GM21529 (cell line): ENCODE measurements at regions not wholly inside any gene's neighbourhood (a gene's known extent, or its start where the extent isn't known, plus 50 kb on each side); places are given as distances from the start of the nearest gene placed in this dataset.
"Not testable (repeated sequence)": the region's sequence is repeated elsewhere in the genome, so short reads cannot be mapped to it uniquely, and the experiment has no call there.

Experiments
- ATAC-seq: cut with Tn5 transposase; IDR thresholded peaks from one replicate; pipeline ENCODE4 v1.9.1; 2021; ENCODE audit not compliant: unreplicated experiment

- no peak for ATAC-seq
Observed at GRCh38 chr13:109981000-109981399, 194.6 kb upstream of the IRS2 start.

DNA sequence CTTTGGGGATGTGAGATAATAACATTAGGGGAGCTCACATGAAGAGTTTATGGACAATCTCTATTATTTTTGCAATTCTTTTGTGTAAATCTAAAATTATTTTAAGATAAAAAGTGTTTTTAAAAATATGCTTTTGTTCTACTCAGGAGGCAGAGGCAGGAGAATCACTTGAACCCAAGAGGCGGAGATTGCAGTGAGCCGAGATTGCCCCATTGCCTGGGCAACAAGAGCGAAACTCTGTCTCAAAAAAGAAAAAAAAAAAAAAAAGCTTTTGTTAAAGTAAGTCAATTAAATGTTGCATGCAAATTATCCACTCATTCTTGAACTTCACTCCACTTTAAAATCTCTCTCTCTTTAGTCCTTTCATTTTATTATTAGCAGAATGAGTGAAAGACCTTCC lies 193.3 kb upstream of the IRS2 start:
- not testable (repeated sequence) for ATAC-seq

DNA sequence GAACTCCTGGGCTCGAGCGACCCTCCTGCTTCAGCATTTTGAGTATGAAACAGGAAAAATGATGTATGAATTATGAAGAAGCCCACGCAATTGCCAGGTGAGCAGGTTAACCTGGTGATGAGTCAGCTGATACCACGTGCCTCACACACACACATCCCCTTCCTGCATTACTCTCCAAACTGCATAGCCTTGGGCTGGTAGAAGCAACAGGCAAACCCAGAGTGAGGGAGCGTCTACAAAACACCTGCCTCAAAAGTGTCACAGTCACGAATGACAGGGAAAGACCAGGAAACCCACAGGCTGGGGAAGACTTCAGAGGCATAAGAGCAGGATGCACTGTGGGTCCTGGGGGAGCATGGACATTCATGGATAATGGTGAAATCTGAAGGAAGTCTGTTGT lies 192.8 kb upstream of the IRS2 start:
- no peak for ATAC-seq

DNA sequence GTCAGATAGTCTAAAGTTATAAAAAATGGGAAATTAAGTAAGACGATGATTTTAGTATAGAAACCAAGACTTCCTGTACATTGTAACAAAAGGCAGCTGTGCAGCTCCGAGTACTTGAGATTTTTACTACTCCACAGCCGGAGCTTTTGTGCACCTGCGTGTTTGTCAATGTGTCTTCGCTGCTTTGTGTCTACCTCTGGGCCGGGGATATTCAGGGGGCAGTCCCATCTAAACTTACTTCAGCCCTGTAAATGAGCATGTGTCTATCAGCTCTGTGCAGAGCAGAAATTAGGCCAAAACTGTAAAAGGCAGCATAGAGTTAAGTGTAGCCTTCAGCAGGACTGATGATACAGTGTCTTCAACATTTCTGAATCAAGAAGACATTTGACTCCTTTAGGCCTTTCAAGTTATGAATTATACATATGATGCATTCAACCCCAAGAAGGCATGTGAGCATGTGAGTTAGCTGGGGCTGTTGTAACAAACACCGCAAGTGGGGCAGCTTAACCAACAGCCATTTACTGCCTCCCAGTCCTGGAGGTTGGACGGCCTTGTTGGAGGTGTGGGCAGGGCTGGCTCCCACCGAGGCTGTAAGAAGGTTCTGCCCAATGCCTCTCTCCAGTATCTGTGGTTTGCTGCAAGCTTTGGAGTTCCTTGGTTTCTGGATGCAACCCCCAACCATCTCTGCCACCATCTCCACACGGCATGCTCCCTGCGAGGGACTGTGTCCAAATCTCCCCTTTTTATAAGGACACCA lies 191.0 kb upstream of the IRS2 start:
- ATAC-seq, result no peak

DNA sequence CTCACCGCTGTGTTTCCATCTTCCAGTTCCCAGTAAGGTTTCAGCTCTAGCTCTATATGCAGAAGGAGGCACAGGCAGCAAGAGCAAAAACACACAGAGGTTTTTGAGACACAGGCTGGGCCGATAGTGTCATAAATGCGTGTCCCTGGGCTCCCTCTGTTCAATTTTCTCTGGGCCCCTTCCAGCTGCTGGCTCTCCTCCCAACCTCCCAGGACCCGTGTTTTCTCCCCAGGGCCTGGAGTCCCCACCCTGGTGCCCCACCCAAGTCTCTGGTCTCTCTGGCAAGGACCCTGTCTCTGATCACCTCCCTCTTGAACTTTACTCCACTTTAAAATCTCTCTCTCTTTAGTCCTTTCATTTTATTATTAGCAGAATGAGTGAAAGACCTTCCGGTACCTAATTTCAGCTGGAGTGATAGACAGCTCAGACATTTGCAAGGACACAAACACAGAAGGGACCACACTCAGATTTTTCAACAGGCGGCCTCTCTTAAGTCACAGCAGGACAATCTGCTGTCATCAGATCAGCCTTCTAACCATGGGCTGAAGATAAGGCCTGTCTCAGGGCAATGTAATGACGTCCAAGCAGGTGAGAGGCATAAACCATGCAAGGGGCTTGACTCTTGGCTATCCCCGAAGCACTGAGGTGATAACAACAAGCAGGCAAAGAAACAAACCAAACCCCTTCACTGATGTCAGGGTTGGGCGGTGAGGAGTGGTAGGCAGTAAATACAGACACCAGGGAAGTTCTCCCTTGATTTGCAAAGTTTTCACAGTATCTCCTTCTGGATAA lies 190.0 kb upstream of the IRS2 start:
- ATAC-seq, result no peak

GRCh38 chr13:109974354-109974753 lies 188.0 kb upstream of the IRS2 start:
- no peak for ATAC-seq

- ATAC-seq, result no peak
Observed at GRCh38 chr13:109973279-109973678, 186.9 kb upstream of the IRS2 start.

GRCh38 chr13:109971456-109972090 lies 185.2 kb upstream of the IRS2 start:
- ATAC-seq, result no peak

- no peak for ATAC-seq
Observed at GRCh38 chr13:109971006-109971405, 184.6 kb upstream of the IRS2 start.

DNA sequence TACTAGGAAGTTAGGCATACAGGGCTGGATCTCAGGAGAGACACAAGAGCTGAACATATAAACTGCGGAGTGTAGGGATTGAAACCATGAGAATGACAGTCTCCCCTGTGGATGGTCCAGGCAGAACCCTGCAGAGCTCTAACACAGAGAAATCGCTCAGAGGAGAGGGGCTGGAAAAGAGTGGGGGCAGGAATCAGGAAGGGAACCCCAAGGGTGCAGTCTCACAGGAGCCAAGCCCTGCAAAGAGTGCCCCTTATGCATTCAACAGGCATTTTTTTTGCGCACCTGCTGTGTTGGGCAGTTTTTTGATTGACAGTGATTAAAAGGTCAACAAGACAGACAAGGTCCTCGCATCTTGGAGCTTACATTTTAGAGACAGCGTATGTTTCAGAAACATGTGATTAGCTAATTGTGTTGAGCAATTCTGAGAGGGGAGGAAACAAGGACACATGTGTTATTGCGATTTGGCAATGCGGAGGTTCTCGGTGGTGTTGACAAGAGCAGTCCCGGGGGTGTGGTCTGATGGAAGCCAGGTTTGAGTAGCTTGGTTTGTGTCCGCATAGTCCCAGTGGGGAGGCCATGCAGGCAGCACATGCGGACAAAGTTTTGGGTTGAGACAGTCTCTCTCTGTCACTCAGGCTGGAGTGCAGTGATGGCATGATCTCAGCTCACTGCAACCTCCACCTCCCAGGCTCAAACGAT lies 182.6 kb upstream of the IRS2 start:
- ATAC-seq, result no peak

GRCh38 chr13:109963960-109964563 lies 177.7 kb upstream of the IRS2 start:
- ATAC-seq, result no peak

GRCh38 chr13:109963384-109963783 lies 177.0 kb upstream of the IRS2 start:
- ATAC-seq, result no peak

- ATAC-seq, result no peak
Observed at GRCh38 chr13:109959903-109960302, 173.5 kb upstream of the IRS2 start.

GRCh38 chr13:109957875-109958274 lies 171.5 kb upstream of the IRS2 start:
- no peak for ATAC-seq

DNA sequence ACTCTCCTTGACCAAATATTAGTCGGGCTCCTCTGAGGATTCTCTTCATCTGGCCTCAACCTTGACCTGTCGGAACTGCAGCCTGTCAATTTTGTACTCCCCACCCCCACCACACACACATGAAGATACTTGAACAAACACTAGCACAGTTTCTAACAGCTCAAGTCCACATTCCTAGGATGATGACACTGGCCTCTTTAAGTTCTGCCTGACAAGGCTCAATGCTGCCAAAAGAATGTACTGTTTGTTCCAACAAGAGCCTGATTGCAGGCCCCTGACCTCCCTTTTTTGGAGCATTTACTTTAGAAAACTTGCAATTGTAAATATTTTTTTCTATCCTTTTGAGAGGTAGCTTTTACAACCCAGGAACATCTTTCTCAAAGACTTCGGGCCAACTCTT lies 169.2 kb upstream of the IRS2 start:
- no peak for ATAC-seq

GRCh38 chr13:109954441-109954840 lies 168.1 kb upstream of the IRS2 start:
- ATAC-seq, result no peak

DNA sequence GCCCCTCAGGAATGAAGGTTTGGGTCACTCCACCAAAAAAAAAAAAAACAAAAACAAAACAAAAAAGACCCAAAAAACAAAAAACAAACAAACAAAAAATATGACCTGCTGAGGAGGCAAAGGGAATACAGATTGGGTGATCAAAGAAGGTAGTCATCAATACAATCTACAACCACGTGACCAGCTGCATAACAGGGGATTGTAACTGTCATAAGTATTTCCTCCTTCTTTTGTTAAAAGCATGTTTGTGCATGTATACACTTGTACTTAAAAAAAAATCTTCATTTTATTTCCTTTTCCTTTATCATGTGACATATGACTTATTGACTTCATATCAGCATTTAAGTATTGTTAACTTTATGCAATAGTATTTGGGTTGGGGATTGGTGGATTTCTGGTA lies 165.1 kb upstream of the IRS2 start:
- ATAC-seq, result no peak

GRCh38 chr13:109949397-109949796 lies 163.0 kb upstream of the IRS2 start:
- no peak for ATAC-seq

DNA sequence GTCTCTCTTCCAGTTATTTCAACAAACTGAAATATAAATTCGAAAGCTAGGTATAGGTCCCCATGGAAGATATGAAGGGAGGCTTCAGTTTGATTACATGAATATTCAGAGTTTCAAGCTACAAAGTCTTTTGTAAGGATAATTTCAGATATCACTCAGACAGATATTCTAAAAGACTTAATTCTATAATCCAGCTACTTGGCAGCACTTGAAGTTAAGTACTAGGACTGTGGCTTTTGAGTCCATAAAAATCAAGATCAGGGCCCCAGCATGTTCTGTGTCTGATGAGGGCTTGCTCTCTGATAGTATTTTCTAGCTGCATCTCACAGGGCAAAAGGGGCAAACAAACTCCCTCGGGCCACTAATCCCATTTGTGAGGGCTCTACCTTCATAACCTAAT lies 160.6 kb upstream of the IRS2 start:
- no peak for ATAC-seq

- ATAC-seq, result no peak
Observed at GRCh38 chr13:109945206-109945960, 159.0 kb upstream of the IRS2 start.
